ENCODE measurements at regions not wholly inside any gene's neighbourhood (a gene's known extent, or its start where the extent isn't known, plus 50 kb on each side); places are given as distances from the start of the nearest gene placed in this dataset.

- SMC1A ChIA-PET (ENCODE audit: uncharacterized antibody, unreplicated experiment), result no interaction called here
- FAIRE-seq, result no peak
- BruUV-seq (replicated peaks), result no TSS peak
- peak; percentile 94 for ATAC-seq
- in situ Hi-C loops (cut with MboI) (no loop called here), intact Hi-C loops (cut with micrococcal nuclease; ENCODE audit: unreplicated experiment) (no loop called here)
- Histone ChIP-seq H3K9ac (ENCODE audit: control insufficient read depth, insufficient read depth, low read length) (no peak overlapping the region), H3K79me2 (ENCODE audit: control insufficient read depth, insufficient read depth, low read length) (no peaks in the 10 kb centered on the region), H3K4me1 (ENCODE audit: control insufficient read depth, insufficient read depth, low read length) (peaks cover 21% of the 10 kb centered on the region), H3K36me3 (ENCODE audit: control insufficient read depth in 2 of 2, insufficient read depth in 2 of 2, low read length in 1 of 2) (no peaks in the 10 kb centered on the region), H3K4me3 (no peak overlapping the region), H3K4me2 (ENCODE audit: control insufficient read depth, insufficient read depth) (peak overlapping the region; percentile 71), H3K9me3 (replicated peaks; ENCODE audit: control insufficient read depth, insufficient read depth, low read length) (no peaks in the 10 kb centered on the region; the same call in 1 of the 3 replicates), H3K27me3 (replicated peaks in 1 of 2; ENCODE audit: control insufficient read depth in 2 of 2, insufficient read depth in 2 of 2, low read length in 1 of 2) (no peaks in the 10 kb centered on the region; a peak in 1 of 4 replicates), H3K27ac (ENCODE audit: control insufficient read depth, insufficient read depth) (no peak overlapping the region), H4K20me1 (ENCODE audit: control insufficient read depth, insufficient read depth) (no peaks in the 10 kb centered on the region), H2AFZ (ENCODE audit: control insufficient read depth, low read depth, low read length) (peak overlapping the region; percentile 24)
- POLR2A ChIA-PET, result no interaction called here
- WGBS (ENCODE audit: insufficient coverage, insufficient replicate concordance, low lambda C conversion rate, missing lambda C conversion rate), result 38% methylated on average over 6 of the region's 6 CpGs
- peak; percentile 38 for DNase-seq (ENCODE audit: low read depth, low spot score)
- TF ChIP-seq JUNB (IDR thresholded peaks at IDR 0.05) (peak; percentile 1; the same call in 1 of the 2 replicates), ETV6 (conservative IDR thresholded peaks at IDR 0.05 in 1 of 2, IDR thresholded peaks at IDR 0.05 in 1 of 2; ENCODE audit: borderline replicate concordance in 1 of 2, low read depth in 1 of 2) (peak in 1 of 2 experiments; percentile 18; a peak in 1 of 4 replicates), GATAD2B (conservative IDR thresholded peaks at IDR 0.05; ENCODE audit: low read depth) (no peak), SPI1 (IDR thresholded peaks at IDR 0.05; ENCODE audit: borderline replicate concordance, insufficient read depth, low read depth, low read length) (peak; percentile 89), POLR2AphosphoS5 (IDR thresholded peaks at IDR 0.05; ENCODE audit: low read length) (no peak), MTA2 (IDR thresholded peaks at IDR 0.05; ENCODE audit: low read depth) (peak; percentile 42; the same call in 1 of the 2 replicates), RUNX3 (IDR thresholded peaks at IDR 0.05; ENCODE audit: low read length) (peak; percentile 14; the same call in 1 of the 2 replicates), TCF12 (IDR thresholded peaks at IDR 0.05; ENCODE audit: low read depth, low read length) (peak; percentile 27; the same call in 1 of the 2 replicates), IRF4 (IDR thresholded peaks at IDR 0.05; ENCODE audit: low read depth, low read length) (peak; percentile 50; the same call in 1 of the 2 replicates), TCF3 (IDR thresholded peaks at IDR 0.05; ENCODE audit: borderline replicate concordance, insufficient read depth, low read depth, low read length) (peak; percentile 63; the same call in 1 of the 2 replicates), ZNF592 (IDR thresholded peaks at IDR 0.05) (no peak)
- RAD21 ChIA-PET (ENCODE audit: unreplicated experiment), result no interaction called here
- CTCF ChIA-PET, result no interaction called here
Measured at GRCh38 chr1:148315071-148315811, 163.2 kb upstream of the NBPF11 start.
